Stimulated activated naive CD4-positive, alpha-beta T cell (primary cell): ENCODE measurements at regions not wholly inside any gene's neighbourhood (a gene's known extent, or its start where the extent isn't known, plus 50 kb on each side); places are given as distances from the start of the nearest gene placed in this dataset.
"Not testable (repeated sequence)": the region's sequence is repeated elsewhere in the genome, so short reads cannot be mapped to it uniquely, and the experiment has no call there.

Experiments used
- DNase-seq, 6 experiments: peaks; one replicate each; lab custom pipeline; 2025; lab: John Stamatoyannopoulos, UW

DNA sequence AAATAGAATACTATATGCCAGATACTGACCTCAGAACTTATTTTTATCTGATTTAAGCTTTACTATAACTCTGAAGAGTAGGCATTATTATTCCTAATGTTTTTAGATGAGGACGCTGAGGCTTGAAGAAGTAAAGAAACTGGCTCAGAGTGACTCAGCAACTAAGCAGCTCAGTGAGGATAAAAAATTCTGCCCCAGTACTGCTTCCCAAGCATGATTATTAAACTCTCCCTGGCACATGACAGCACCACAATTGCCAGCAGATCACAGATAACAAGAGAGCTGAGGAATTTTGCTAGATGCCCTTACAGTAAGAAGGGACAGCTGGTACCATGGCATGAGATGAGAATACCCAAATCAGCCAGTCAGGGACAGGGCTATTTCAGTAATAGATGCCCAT lies 219.4 kb downstream of the NKX6-1 start:
- no peak for DNase-seq

DNA sequence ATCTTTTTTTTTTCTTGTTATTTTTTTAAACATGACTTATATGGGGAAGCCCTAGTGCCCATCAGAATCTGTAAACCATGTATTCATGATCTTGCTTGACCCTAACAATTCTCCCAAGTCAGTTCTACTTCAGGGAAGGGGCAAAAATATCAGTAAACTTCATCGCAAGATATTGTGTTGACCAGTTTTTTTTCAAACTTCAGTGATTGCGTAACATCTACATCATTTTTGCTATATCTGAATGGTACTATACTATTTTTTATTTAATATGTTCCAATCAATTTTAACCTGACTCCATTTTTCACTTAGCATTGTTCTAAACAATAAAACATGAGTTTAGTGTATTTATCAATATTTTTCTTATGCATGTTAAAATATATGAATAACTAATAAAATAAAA lies 221.2 kb downstream of the NKX6-1 start:
- DNase-seq, result no peak

DNA sequence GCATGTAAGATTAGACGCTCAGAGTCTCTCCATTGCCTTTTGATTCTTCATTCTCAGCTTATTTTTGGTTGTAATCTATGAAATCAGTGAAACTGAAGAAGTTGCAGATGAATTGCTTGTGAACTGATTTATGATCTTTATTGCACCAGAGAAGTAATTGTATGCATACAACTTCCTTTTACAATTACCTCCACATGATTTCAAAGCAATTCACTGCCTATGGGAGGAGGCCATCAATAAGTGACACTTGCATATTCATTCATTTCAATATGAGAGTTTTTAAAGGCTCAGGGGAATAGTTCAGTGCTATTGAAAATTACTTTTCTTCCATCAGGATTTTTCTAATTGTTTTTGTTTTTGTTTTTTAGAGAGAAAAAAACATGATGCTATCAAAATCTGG lies 222.3 kb downstream of the NKX6-1 start:
- no peak for DNase-seq

DNA sequence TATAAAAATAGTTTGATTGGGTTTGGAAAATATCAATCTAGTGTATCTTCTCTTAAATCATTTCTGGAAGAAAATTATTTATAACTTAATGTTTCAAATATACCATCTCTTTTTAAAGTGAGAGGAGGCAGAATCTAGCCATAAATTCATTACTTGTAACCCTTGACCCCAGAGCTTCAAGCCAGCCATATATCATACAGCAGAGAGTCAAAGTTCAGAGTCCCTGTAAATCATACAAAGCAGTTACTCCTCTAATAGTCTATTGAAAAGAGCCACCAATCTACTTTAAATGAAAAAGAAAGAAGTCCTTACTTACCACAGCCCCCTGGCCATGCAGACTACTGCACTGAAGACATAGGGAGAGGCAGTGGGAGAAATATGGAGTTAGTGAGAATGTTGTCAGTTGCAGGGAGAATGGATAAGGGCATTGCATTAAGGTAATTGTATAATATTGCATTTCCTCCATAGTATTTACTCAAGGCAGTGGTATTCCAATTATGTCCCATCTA lies 229.5 kb downstream of the NKX6-1 start:
- DNase-seq, result no peak

DNA sequence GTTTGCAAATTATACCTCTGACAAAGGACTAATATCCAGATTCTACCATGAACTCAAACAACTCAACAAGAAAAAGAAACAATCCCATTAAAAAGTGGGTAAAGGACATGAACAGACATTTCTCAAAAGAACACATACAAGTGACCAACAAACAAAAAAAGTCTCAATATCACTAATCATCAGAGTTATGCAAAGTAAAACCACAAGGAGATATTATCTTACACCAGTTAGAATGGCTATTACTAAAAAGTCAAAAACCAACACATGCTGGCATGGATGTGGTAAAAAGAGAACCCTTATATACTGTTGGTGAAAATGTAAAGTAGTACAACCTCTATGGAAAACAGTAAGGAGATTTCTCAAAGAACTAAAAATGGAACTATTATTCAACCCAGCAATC lies 234.4 kb downstream of the NKX6-1 start:
- DNase-seq, result no peak

DNA sequence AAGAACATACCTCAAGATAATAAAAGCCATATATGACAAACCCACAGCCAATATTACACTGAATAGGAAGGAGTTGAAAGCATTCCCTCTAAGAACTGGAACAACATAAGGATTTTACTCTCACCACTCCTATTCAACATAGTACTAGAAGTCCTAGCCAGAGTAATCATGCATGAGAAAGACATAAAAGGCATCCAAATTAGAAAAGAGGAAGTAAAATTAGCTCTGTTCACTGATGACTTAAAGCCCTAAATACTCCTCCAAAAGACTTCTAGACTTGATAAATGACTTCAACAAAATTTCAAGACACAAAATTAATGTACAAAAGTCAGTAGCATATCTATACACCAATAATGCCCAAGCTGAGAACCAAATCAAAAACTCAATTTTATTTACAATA lies 235.7 kb downstream of the NKX6-1 start:
- DNase-seq, result no peak

DNA sequence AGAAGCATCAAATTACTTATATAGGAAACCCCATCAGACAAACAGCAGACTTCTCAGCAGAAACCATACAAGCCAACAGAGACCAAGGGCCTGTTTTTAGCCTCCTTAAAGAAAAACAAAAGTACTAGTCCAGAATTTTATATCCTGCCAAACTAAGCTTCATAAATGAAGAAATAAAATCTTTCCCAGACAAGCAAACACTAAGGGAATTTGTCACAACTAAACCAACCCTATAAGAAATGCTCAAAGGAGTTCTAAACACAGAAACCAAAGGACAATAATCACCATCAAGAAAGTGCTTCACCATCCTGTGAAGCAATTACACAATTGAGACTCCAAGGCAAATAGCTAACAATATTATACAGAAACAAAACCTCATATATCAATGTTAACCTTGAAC lies 238.6 kb downstream of the NKX6-1 start:
- no peak for DNase-seq

DNA sequence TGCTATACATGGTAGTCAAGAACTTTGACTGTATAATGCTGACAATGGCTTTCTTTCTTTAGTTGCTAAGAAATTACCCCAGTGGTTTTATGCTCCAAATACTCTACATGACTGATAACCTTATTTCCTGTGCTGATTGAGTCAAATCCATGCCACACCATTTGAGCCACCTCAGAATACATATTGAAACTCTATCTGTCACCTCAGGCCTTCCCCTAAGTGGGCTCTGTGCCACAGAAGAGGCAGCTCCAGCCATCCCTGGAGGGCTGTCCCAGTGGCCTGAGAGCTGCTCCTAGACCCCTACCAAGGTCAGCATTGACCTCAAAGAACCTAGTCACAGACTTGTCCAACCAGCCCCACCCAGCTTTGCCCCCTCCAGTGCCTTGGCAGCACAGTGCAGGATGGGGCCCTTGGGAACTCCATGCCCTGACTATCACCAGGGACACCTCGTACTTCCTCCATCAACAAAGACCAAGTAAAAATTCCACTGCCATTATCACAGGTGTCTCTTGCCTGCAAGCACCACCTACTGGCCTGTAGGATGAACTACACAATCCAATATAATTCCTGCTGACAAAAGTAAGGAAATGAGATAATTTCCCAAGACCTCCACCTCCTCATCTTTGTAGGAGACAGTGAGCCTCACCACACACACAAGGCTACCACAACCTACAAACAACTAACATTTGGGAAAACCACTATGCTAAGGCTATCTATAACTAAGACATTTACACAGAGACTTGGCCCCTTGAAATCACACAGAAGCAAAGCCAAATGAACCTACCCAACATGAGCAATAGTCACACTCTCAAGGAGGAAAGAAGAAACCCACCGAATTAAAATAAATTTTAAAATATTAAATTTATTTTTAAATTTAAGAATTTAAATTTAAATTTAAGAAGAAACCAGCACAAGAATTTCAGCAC lies 239.9 kb downstream of the NKX6-1 start:
- no peak for DNase-seq

DNA sequence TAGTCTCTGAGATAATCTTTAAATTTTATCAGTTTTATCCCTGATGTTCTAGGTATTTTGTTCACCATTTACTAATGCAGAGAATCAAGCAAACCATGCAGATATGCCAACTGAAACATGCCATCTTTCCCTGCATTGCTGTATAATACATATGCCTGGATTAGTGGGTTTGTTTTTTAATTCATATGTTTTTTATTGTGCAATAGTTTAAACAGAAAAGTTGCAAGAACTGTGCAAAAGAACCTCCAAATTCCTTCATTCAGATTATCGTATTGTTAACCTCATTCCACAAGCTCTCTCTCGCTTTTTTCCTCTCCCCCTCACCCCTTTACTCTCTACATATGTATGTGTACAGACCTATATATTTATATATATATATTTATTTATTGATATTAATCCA lies 244.6 kb downstream of the NKX6-1 start:
- DNase-seq, result no peak

DNA sequence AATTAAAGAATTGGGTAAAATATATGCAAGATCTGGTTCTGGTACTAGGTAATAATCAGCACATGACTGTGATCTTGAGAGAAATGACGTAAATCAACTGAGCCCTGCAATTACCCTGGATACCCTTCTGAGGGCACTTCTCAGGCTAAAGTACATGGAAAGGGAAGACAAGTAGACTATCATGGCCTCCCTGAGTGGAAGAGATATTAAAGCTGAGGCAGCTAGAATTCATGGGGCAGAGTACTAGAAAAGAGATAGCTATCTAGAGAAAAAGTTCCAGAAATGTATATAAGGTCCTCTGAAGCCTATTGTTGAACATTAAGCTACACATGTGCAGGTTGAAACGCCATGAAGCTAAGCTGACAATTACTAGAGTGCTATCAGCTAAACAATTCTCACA lies 249.6 kb downstream of the NKX6-1 start:
- DNase-seq, result no peak

DNA sequence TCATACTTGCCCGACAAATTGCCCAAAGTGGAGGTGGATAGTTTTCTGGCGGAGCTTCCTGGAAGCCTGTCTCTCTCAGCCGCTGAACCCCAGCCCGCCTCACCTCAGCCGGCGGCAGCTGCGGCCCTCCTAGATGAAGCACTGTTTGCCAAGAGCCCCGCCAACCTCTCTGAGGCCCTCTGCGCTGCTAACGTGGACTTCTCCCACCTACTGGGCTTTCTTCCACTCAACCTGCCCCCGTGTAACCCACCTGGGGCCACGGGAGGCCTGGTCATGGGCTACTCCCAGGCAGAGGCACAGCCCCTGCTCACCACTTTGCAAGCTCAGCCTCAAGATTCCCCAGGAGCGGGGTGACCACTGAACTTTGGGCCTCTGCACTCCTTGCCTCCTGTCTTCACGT lies 254.1 kb downstream of the NKX6-1 start:
- DNase-seq, result not testable (repeated sequence)

DNA sequence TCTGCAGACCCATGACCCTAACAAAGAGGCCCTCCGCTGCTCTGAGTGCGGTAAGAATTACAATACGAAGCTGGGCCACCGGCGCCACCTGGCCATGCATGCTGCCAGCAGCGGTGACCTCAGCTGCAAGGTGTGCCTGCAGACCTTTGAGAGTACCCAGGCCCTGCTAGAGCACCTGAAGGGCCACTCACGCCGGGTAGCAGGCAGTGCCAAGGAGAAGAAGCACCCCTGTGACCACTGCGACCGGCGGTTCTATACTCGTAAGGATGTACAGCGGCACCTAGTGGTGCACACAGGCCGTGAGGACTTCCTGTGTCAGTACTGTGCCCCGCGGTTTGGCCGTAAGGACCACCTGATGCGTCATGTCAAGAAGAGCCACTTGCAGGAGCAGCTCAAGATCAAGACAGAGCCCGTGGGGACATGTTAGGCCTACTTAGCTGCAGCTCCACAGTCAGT lies 254.7 kb downstream of the NKX6-1 start:
- DNase-seq, result not testable (repeated sequence)

DNA sequence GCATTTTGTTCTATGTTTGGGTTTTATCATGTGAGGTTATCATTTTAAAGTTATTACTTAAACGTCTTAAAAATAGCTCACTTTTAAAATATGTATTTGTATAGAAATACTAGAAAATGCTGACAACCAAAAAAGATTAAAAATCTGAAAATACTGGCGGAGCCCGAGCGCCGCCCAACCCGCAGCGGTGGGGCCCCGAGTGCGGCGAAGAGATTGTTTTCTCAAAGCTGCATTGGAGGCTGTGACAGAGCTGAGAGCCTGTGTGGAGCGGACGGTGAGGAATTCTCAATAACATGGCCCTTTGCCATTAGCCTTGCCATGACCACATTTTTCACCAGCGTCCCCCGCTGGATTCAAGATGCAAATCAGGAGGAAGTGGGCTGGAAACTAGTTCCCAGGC lies 255.4 kb downstream of the NKX6-1 start:
- DNase-seq, result no peak

DNA sequence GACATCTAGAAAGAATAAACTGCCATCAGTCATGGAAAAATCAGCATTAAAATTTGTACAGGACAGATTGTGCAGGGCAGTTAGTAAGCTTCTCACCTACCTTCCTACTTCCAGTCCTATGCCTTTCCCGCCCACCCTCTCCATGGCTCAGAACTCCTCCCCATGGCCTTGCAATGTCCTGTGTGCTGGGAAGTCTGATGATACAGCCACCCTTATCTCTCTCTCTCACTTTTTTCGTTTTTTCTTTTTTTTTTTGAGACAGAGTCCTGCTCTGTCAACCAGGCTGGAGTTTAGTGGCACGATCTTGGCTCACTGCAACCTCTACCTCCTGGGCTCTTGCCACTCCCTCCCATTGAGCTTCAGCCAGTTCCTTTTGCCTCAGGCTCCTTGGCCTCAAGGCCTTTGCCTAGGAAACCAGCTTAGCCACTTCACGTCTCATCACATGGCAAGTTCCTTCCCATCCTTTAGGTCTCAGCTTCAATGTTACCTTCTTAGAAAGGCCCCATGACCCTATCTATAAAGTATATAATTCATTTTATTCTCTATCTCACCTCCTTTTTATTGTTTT lies 259.7 kb downstream of the NKX6-1 start:
- DNase-seq, result no peak

DNA sequence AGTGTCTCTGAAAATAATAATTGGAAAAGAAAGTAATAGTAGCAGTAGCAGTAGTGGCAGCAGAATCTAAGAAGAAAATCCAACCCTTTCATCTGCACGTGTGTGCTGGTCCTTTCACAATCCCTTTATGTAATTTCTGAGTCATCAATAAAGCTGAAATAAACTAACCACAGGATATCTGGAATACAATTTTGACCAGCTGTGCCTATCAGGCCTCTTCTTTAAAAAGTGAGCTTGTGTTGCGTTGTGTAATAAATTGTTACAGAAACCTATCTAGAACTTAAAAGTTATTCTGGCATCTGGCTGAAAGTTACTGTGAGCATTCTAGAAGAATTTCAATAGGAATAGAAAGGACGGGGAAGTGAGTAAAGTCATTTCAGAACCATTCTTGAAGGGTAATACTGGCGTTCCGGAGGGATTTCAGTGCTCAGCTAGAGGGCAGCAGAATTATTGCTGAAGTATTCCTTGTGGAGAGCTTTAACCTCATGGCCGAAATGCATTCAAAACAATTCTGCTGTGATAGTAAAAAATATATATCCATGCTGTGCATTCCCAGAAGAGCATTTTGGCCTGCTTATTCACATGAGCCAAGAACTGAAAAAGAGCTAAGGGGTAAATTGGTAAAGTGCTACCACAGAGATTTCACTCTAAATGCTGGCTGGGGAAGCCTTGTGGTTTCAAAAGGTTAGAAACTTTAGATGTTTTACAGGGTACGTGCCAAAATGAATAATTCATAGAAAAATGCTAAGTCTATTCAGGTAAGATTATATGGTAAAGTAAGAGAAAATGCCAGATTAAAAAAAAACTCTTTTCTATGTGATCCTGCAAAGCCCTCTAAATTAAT lies 260.6 kb downstream of the NKX6-1 start:
- DNase-seq, result no peak

DNA sequence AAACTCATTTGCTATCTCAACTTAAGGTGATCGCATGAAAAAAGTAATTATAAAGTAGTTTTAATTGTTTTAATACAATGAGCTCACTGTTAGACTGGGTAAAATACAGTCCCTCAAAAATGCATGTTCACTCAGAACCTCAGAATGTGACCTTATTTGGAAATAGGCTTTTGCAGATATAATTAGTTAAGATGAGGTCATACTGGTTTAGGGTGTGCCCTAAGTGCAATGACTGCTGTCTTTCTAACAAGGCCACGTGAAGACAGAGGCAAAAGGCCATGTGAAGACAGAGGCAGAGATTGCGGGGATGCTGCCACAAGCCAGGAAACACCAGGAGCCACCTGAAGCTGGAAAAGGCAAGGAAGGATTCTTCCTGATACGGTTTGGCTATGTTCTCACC lies 262.1 kb downstream of the NKX6-1 start:
- no peak for DNase-seq

DNA sequence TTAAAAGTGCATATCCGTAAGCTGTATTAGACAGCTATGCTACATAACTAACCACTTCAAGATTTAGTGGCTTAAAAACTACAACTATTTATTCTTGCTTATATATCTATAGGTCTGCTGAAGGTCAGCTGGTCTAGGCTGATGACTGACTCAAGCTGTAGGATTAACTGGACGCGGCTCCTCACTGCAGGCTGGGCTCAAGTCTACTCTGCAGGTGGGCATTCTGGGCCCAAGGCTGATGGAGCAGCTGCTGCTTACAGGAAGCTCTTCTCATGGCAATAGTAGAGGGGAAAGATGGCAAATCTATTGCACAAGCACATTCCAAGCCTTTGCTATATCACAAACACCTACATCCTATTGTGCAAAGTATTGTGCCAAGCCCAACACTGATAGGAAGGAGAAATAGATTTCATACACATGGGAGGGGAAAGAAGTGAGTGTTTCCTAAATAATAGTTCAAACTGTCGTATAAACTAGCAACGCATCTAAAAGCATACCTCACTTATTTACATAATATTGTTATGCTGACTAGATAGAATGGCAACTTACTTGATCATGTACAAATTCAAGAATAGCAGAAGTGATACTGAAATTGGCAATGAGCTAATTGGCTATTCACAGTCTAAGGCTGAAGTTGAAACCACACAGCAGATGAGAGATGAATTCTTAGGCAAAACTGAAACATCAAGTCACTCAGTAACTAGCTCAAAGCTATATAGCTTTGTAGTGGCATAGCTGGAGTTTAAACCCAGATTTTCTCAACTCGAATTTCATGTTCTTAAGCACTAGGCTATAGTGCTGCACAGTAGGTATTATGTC lies 263.8 kb downstream of the NKX6-1 start:
- no peak for DNase-seq

DNA sequence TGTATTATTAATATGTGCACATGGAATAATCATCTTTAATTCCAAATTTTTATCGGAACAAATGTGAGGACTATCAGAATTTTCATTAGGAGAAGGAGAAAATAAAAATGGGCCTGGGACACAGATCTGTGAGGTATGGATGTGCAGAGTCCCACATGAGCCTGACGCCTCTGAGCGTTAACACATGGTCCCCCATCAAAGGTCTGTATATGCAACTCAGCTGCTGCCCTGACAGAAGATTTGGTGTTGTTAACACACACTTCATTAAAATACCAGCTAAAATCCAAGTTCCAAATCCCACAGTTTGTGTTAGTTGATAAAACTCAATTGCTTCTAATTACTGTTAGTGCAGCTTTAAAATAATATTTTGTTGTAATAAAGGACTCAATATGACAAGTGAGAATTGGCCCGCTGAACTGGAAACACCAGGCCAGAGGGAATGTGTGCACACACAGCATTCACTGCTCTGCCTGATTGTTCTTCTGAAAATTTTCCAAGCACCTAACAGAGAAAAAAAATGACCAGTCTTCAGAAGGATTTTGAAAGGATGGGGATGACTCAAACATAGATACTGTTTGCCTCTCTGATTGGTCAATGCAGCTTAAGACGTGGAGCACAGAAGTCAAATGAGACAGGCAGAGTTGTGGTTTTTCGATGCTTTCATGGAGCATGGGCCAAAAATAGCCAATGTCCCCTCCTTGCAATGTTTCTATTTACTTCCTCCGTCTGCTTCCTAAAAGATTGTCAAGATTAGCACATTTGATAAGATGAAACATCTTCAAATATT lies 266.6 kb downstream of the NKX6-1 start:
- DNase-seq, result no peak

DNA sequence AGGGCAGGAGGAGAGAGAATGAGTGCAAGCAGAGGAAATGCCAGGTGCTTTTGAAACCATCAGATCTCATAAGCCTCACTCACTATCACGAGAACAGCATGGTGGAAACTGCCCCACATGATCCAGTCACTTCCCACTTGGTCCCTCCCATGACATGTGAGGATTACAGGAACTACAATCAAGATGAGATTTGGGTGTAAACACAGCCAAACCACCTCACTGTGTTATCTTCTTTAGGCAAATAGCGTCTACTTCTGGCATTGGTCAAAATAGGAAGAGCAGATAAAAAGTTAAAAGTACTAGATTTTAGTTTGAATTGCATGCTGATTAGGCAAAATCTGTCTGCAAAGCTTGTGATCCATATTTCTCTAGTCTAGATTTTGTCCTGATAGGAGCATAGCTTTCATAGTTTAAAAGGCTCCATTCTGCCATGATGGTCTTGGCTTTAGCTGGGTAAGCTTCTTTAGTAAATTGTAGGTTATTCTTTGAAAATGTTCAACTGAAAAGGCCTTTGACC lies 267.5 kb downstream of the NKX6-1 start:
- DNase-seq, result no peak

DNA sequence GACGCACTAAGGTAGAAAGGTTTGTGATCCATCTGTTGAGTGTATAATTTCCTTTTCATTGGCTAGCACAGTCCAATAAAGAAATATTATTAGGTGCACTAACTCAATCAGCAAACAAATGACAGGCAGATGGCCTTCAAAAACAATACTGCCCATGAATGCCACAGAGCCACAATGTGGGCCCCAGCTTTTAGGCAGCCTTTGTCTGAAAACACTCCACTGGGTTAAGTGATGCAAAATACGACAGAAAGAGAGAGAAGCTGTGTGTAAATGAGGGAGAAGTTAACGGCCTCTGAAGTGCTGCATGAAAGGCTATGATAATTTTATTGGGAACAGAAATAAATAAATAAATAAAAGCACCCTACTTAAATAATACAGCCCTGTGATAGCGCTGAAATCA lies 274.6 kb downstream of the NKX6-1 start:
- no peak for DNase-seq

DNA sequence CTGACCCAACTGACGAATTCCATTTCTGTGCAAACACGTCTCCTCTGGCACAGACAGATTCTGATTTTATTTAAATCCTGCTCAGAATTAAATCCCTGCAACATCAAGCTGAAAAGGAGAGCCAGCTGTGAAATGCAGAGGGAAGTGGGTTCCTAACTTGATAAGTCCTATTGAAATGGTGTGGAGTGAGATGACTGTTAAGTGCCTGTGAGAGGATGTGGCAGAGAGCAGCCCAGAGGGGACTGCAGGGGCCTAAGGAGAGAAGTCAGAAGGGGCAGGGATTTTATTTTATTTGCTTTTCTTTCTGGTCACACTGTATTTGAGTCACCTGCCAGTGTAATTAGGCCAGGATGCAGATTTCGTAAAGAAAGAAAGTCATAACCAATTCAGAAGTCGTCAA lies 277.4 kb downstream of the NKX6-1 start:
- DNase-seq, result no peak
